K562 (cell line): ENCODE measurements at regions not wholly inside any gene's neighbourhood (a gene's known extent, or its start where the extent isn't known, plus 50 kb on each side); places are given as distances from the start of the nearest gene placed in this dataset.

Source experiments
- ATAC-seq: fragments of 200-7000 bp; cut with Tn5 transposase; 3 replicates; pipeline ENCODE4 v1.9.1; 2020; ENCODE audit warnings: moderate library complexity
- BruUV-seq: library from RNA; stranded (reverse); fragments of 400-500 nt; replicated peaks from 2 replicates; lab custom pipeline; 2021; lab: Mats Ljungman, UMichigan
- CTCF ChIA-PET: fragments of 300-600 bp; formaldehyde crosslinking; extraction: SDS; loops from one replicate; lab custom pipeline; 2021; ENCODE audit warnings: low intra/inter-chr PET ratio; lab: Yijun Ruan, JAX
- POLR2A ChIA-PET: fragments of 300-600, 350-650 bp; sonication (Branson Sonifier 250); formaldehyde crosslinking; extraction: SDS; loops from one replicate; lab custom pipeline; 2021; ENCODE audit warnings: antibody characterized with exemption, inconsistent platforms; lab: Yijun Ruan, JAX
- DNase-seq, 4 experiments: peaks; one replicate each; pipeline versions ENCODE4 v3.0.0 to v3.0.0-alpha.2; 2011 to 2018; ENCODE audit warnings: low spot score in 3 of 4, mixed read lengths in 3 of 4; ENCODE audit errors: extremely low read depth in 1 of 4
- FAIRE-seq: peaks from 2 replicates; lab custom pipeline; 2011; peaks lifted over from hg19 to GRCh38; lab: Jason Lieb, UNC
- H2AFZ ChIP-seq: 2 replicates; pipeline ENCODE4 v1.6.0; 2011; ENCODE audit warnings: low read depth, low read length, control low read depth, inconsistent platforms
- H3K27ac ChIP-seq: fragments of 200-600 bp; 3 replicates; pipeline ENCODE4 v1.8.0; 2011; ENCODE audit warnings: low read depth, mild to moderate bottlenecking, control low read depth, inconsistent platforms, low read length, moderate library complexity, mixed read lengths; ENCODE audit errors: extremely low read depth
- H3K27me3 ChIP-seq, 2 experiments: fragments of 300-600 bp in 1 of 2; 2 replicates in 1 of 2; 3 replicates in 1 of 2; pipeline versions ENCODE4 v1.6.0 to v1.8.0; 2011; ENCODE audit warnings: inconsistent platforms in 2 of 2, low read length in 2 of 2, mild to moderate bottlenecking in 1 of 2, mixed read lengths in 1 of 2, moderate library complexity in 1 of 2; ENCODE audit not compliant: control insufficient read depth in 2 of 2, insufficient read depth in 2 of 2
- H3K36me3 ChIP-seq: fragments of 300-600 bp; 3 replicates; pipeline ENCODE4 v1.8.0; 2011; ENCODE audit warnings: mild to moderate bottlenecking, low read length, inconsistent platforms; ENCODE audit not compliant: control insufficient read depth, insufficient read depth
- H3K4me1 ChIP-seq, 2 experiments: fragments of 200-600 bp in 1 of 2; replicated peaks in 1 of 2; 2 replicates in 1 of 2; 3 replicates in 1 of 2; pipeline versions ENCODE4 v1.5.1 to v1.8.0; 2011; ENCODE audit warnings: inconsistent platforms in 2 of 2, low read length in 2 of 2, mild to moderate bottlenecking in 1 of 2, mixed read lengths in 1 of 2, moderate library complexity in 1 of 2; ENCODE audit not compliant: control insufficient read depth in 2 of 2, insufficient read depth in 2 of 2
- H3K4me2 ChIP-seq: 2 replicates; pipeline ENCODE4 v1.6.1; 2011; ENCODE audit warnings: low read length, control low read depth, inconsistent platforms, mixed read lengths; ENCODE audit not compliant: insufficient read depth
- H3K4me3 ChIP-seq: fragments of 200-600 bp; sonication (generic), shearing (Covaris generic); 2 replicates; pipeline ENCODE4 v1.5.1; 2016; ENCODE audit warnings: control low read depth, inconsistent platforms
- H3K79me2 ChIP-seq: fragments of 200-600 bp; 3 replicates; pipeline ENCODE4 v1.8.0; 2011; ENCODE audit warnings: low read length, inconsistent platforms; ENCODE audit not compliant: control insufficient read depth, insufficient read depth
- H3K9ac ChIP-seq, 2 experiments: 2 replicates each; pipeline versions ENCODE4 v1.6.0 to v1.6.1; 2011; ENCODE audit warnings: low read depth in 2 of 2, low read length in 2 of 2, control low read depth in 1 of 2, inconsistent platforms in 1 of 2, mild to moderate bottlenecking in 1 of 2, mixed read lengths in 1 of 2; ENCODE audit not compliant: insufficient read depth in 1 of 2
- H3K9me1 ChIP-seq: one replicate; pipeline ENCODE4 v1.6.0; 2011; ENCODE audit warnings: inconsistent platforms, mild to moderate bottlenecking, low read length, moderate library complexity; ENCODE audit not compliant: control insufficient read depth, insufficient read depth
- H3K9me3 ChIP-seq: replicated peaks from 2 replicates; pipeline ENCODE4 v1.5.1; 2011; ENCODE audit warnings: low read depth, low read length, inconsistent platforms; ENCODE audit not compliant: control insufficient read depth, insufficient read depth
- H4K20me1 ChIP-seq: replicated peaks from 2 replicates; pipeline ENCODE4 v1.6.1; 2011; ENCODE audit warnings: low read length, inconsistent platforms, mixed read lengths; ENCODE audit not compliant: control insufficient read depth, insufficient read depth
- BRF1 ChIP-seq: IDR thresholded peaks from 3 replicates; pipeline ENCODE4 v1.6.1; 2011; ENCODE audit warnings: borderline replicate concordance, mild to moderate bottlenecking; ENCODE audit not compliant: insufficient read length; ENCODE audit errors: extremely low read depth
- DDX20 ChIP-seq: fragments of 450-650 bp; IDR thresholded peaks from 2 replicates; pipeline ENCODE4 v1.6.1; 2016; ENCODE audit warnings: missing genetic modification characterization, low read depth, mild to moderate bottlenecking, missing compliant biosample characterization, moderate library complexity
- DNMT1 ChIP-seq: fragments of 450-650 bp; IDR thresholded peaks from 2 replicates; pipeline ENCODE4 v1.6.1; 2016; ENCODE audit warnings: antibody characterized with exemption, mild to moderate bottlenecking
- ETS2 ChIP-seq: IDR thresholded peaks from 2 replicates; pipeline ENCODE4 v1.6.1; 2016; ENCODE audit warnings: borderline replicate concordance, missing genetic modification characterization, mild to moderate bottlenecking, moderate library complexity, missing compliant biosample characterization; ENCODE audit not compliant: poor library complexity, severe bottlenecking
- FOXJ3 ChIP-seq: sonication (generic); formaldehyde crosslinking; IDR thresholded peaks from 2 replicates; pipeline ENCODE4 v1.4.0; 2020; ENCODE audit warnings: mild to moderate bottlenecking, missing genetic modification reagents
- HSF4 ChIP-seq: fragments of 250-450 bp; sonication (Bioruptor Pico); IDR thresholded peaks from 2 replicates; pipeline ENCODE4 v2.1.2; 2022; ENCODE audit warnings: mild to moderate bottlenecking, moderate library complexity, borderline replicate concordance
- JUN ChIP-seq, 2 experiments: sonication (generic) in 1 of 2; formaldehyde crosslinking in 1 of 2; IDR thresholded peaks; 2 replicates each; pipeline versions ENCODE4 v1.6.1 to v1.8.0; 2012 to 2022; ENCODE audit warnings: borderline replicate concordance in 2 of 2, mild to moderate bottlenecking in 2 of 2, improper control_type of control experiment in 1 of 2, low read depth in 1 of 2, low read length in 1 of 2, missing genetic modification reagents in 1 of 2
- MCM2 ChIP-seq: fragments of 450-650 bp; IDR thresholded peaks from 2 replicates; pipeline ENCODE4 v1.6.1; 2017; ENCODE audit warnings: low read depth, mild to moderate bottlenecking
- MEF2A ChIP-seq: IDR thresholded peaks from 2 replicates; pipeline ENCODE4 v1.6.1; 2011; ENCODE audit warnings: low read depth, mild to moderate bottlenecking, low read length, moderate library complexity; ENCODE audit not compliant: control insufficient read depth
- NR1H2 ChIP-seq: sonication (generic); formaldehyde crosslinking; IDR thresholded peaks from 2 replicates; pipeline ENCODE4 v1.4.0; 2020; ENCODE audit warnings: mild to moderate bottlenecking, missing genetic modification reagents
- RBM25 ChIP-seq: fragments of 200-400 bp; formaldehyde crosslinking; IDR thresholded peaks from 2 replicates; pipeline ENCODE4 v1.6.1; 2018; ENCODE audit warnings: low read length, low read depth, moderate library complexity; ENCODE audit not compliant: severe bottlenecking
- TFE3 ChIP-seq: fragments of 450-650 bp; formaldehyde crosslinking; IDR thresholded peaks from 2 replicates; pipeline ENCODE4 v1.4.0; 2020; ENCODE audit warnings: mild to moderate bottlenecking, mixed read lengths
- ZC3H11A ChIP-seq: IDR thresholded peaks from 2 replicates; pipeline ENCODE4 v1.6.1; 2012; ENCODE audit warnings: low read depth, low read length, improper control_type of control experiment
- ZEB2 ChIP-seq: fragments of 450-650 bp; IDR thresholded peaks from 2 replicates; pipeline ENCODE4 v1.6.1; 2016
- ZNF224 ChIP-seq: sonication (generic); formaldehyde crosslinking; IDR thresholded peaks from 2 replicates; pipeline ENCODE4 v1.8.0; 2022; ENCODE audit warnings: mild to moderate bottlenecking, missing genetic modification reagents
- ZNF239 ChIP-seq: fragments of 250-450 bp; sonication (Bioruptor Pico); IDR thresholded peaks from 2 replicates; pipeline ENCODE4 v1.4.0; 2020; ENCODE audit warnings: mild to moderate bottlenecking
- ZNF584 ChIP-seq: fragments of 200-800 bp; sonication (Bioruptor generic); IDR thresholded peaks from 2 replicates; pipeline ENCODE4 v1.6.1; 2016; ENCODE audit warnings: low read depth, mild to moderate bottlenecking, missing genetic modification characterization, missing compliant biosample characterization
- ZNF75A ChIP-seq: fragments of 450-650 bp; formaldehyde crosslinking; IDR thresholded peaks from 2 replicates; pipeline ENCODE4 v1.4.0; 2020; ENCODE audit warnings: mild to moderate bottlenecking
- WGBS: fragments of 100-300 bp; shearing (Covaris generic); methylation state at CpG from one replicate; pipeline ENCODE4 v1.1.6; 2016; ENCODE audit warnings: low coverage, mixed read lengths; ENCODE audit not compliant: insufficient coverage; ENCODE audit errors: missing lambda C conversion rate; 5-methylcytosine and 5-hydroxymethylcytosine counted together
- in situ Hi-C: fragments of 300-500 bp; cut with MboI; formaldehyde crosslinking; loops from 4 replicates; pipeline ENCODE4 v1.15.0; 2018; ENCODE audit warnings: inconsistent platforms, mixed read lengths
- intact Hi-C: fragments of 100-400 bp; cut with micrococcal nuclease; formaldehyde crosslinking; loops from 2 replicates; pipeline ENCODE4 v1.14.2; 2022

GRCh38 chr13:72061613-72062012, 194.6 kb upstream of the DACH1 start:
- Histone ChIP-seq H3K4me3 (no peak overlapping the region), H3K27me3 (no peaks in the 10 kb centered on the region), H3K79me2 (no peaks in the 10 kb centered on the region), H3K9me3 (no peaks in the 10 kb centered on the region), H3K36me3 (no peaks in the 10 kb centered on the region), H4K20me1 (no peaks in the 10 kb centered on the region), H3K9me1 (no peaks in the 10 kb centered on the region), H3K4me2 (no peak overlapping the region), H3K9ac (no peak overlapping the region), H3K4me1 (no peaks in the 10 kb centered on the region), H3K27ac (no peak overlapping the region), H2AFZ (no peak overlapping the region)
- ChIA-PET POLR2A (no interaction called here), CTCF (no interaction called here)
- intact Hi-C loops (no loop called here), in situ Hi-C loops (no loop called here)
- WGBS, result 0% methylated on average over 2 of the region's 2 CpGs
- FAIRE-seq, result no peak
- no TSS peak for BruUV-seq
- no peak for ATAC-seq
- DNase-seq, result no peak
- TF ChIP-seq HSF4 (CRISPR knock-in tag) (no peak), ZC3H11A (no peak), BRF1 (no peak), DDX20 (tag) (no peak), MEF2A (no peak), ETS2 (tag) (no peak), NR1H2 (CRISPR knock-in tag) (no peak), TFE3 (CRISPR knock-in tag) (no peak), RBM25 (no peak), ZNF75A (no peak), MCM2 (no peak), ZNF584 (CRISPR knock-in tag) (no peak), FOXJ3 (CRISPR knock-in tag) (no peak), DNMT1 (no peak), ZNF239 (no peak), JUN (IDR thresholded peaks at IDR 0.05; ENCODE audit: borderline replicate concordance, low read depth, low read length) (no peak), JUN (CRISPR knock-in tag; IDR thresholded peaks at IDR 0.05; ENCODE audit: borderline replicate concordance) (no peak), ZNF224 (CRISPR knock-in tag) (no peak), ZEB2 (no peak)
